Stimulated activated CD8-positive, alpha-beta memory T cell treated with anti-CD3 and anti-CD28 coated beads, Interleukin-15, amount 100 ng/mL, for 48 hours (primary cell): ENCODE measurements at regions not wholly inside any gene's neighbourhood (a gene's known extent, or its start where the extent isn't known, plus 50 kb on each side); places are given as distances from the start of the nearest gene placed in this dataset.
"Not testable (repeated sequence)": the region's sequence is repeated elsewhere in the genome, so short reads cannot be mapped to it uniquely, and the experiment has no call there.

Source experiments
- DNase-seq, 2 donors: peaks; one replicate each; pipeline ENCODE4 v3.0.0-alpha.2; 2020; ENCODE audit warnings: low read depth in 2 of 2

GRCh38 chr5:167393358-167393757 lies 898.1 kb upstream of the WWC1 start:
- DNase-seq = no peak

GRCh38 chr5:167402671-167403070 lies 888.8 kb upstream of the WWC1 start:
- DNase-seq = no peak

GRCh38 chr5:167406513-167406912 lies 884.9 kb upstream of the WWC1 start:
- DNase-seq = no peak

GRCh38 chr5:167412556-167412955 lies 878.9 kb upstream of the WWC1 start:
- no peak for DNase-seq

GRCh38 chr5:167413506-167413905 lies 877.9 kb upstream of the WWC1 start:
- DNase-seq = no peak

- DNase-seq = no peak
These were observed 876.8 kb upstream of the WWC1 start for GRCh38 chr5:167414611-167415010.

- no peak for DNase-seq
These were observed 875.4 kb upstream of the WWC1 start for GRCh38 chr5:167415779-167416746.

- no peak for DNase-seq
These were observed 873.8 kb upstream of the WWC1 start for GRCh38 chr5:167417662-167418061.

- no peak for DNase-seq
These were observed 866.3 kb upstream of the WWC1 start for GRCh38 chr5:167425161-167425560.

- DNase-seq = no peak
These were observed 864.9 kb upstream of the WWC1 start for GRCh38 chr5:167426501-167426900.

- not testable (repeated sequence) for DNase-seq
These were observed 863.8 kb upstream of the WWC1 start for GRCh38 chr5:167427641-167428040.

GRCh38 chr5:167440846-167441245 lies 850.6 kb upstream of the WWC1 start:
- DNase-seq = no peak

GRCh38 chr5:167442922-167443321 lies 848.5 kb upstream of the WWC1 start:
- no peak for DNase-seq

- no peak for DNase-seq
These were observed 843.7 kb upstream of the WWC1 start for GRCh38 chr5:167447466-167448375.

GRCh38 chr5:167448376-167448775 lies 843.1 kb upstream of the WWC1 start:
- no peak for DNase-seq

GRCh38 chr5:167451076-167451475 lies 840.4 kb upstream of the WWC1 start:
- no peak for DNase-seq

- DNase-seq = no peak
These were observed 839.3 kb upstream of the WWC1 start for GRCh38 chr5:167452136-167452535.

- DNase-seq = no peak
These were observed 838.0 kb upstream of the WWC1 start for GRCh38 chr5:167453246-167454030.

GRCh38 chr5:167458412-167458811 lies 833.0 kb upstream of the WWC1 start:
- no peak for DNase-seq

GRCh38 chr5:167460449-167461020 lies 830.9 kb upstream of the WWC1 start:
- DNase-seq = no peak

- no peak for DNase-seq
These were observed 827.5 kb upstream of the WWC1 start for GRCh38 chr5:167463939-167464338.
